ENCODE measurements at regions not wholly inside any gene's neighbourhood (a gene's known extent, or its start where the extent isn't known, plus 50 kb on each side); places are given as distances from the start of the nearest gene placed in this dataset.
A peak's percentile ranks its signal among the peaks of the same experiment; 100 is the strongest.

- Histone ChIP-seq H3K9ac (ENCODE audit: low read depth, low read length) (no peak overlapping the region), H2BK20ac (ENCODE audit: low read depth, low read length) (peak overlapping the region; percentile 87), H3K9me3 (ENCODE audit: control insufficient read depth, insufficient read depth, low read length) (no peaks in the 10 kb centered on the region), H2AFZ (replicated peaks; ENCODE audit: low read length, poor library complexity) (no peak overlapping the region), H2BK120ac (ENCODE audit: low read depth, low read length) (peak overlapping the region; percentile 90), H3K27ac (ENCODE audit: insufficient read depth, low read length) (peak overlapping the region; percentile 13), H2BK5ac (ENCODE audit: low read depth, low read length, poor library complexity, severe bottlenecking) (peak overlapping the region; percentile 97), H3K9me1 (ENCODE audit: insufficient read depth, low read length) (peaks cover 2% of the 10 kb centered on the region; the same call in 1 of the 2 replicates), H3K4me2 (ENCODE audit: low read depth, low read length) (peak overlapping the region; percentile 35; the same call in 1 of the 2 replicates), H4K91ac (ENCODE audit: insufficient read depth, low read depth, low read length) (no peak overlapping the region; the same call in 1 of the 2 replicates), H3K18ac (ENCODE audit: low read depth, low read length) (peak overlapping the region; percentile 92; the same call in 1 of the 2 replicates), H3K14ac (replicated peaks; ENCODE audit: low read depth, low read length) (peak overlapping the region; percentile 37; the same call in 1 of the 2 replicates), H3K4me1 (ENCODE audit: control insufficient read depth, insufficient read depth, low read length) (peaks cover 14% of the 10 kb centered on the region), H3K79me1 (ENCODE audit: low read depth in 1 of 2, low read length in 2 of 2) (no peaks in the 10 kb centered on the region), H2AK5ac (ENCODE audit: low read depth, low read length) (no peak overlapping the region), H4K8ac (ENCODE audit: low read depth in 2 of 2, low read length in 2 of 2) (peak overlapping the region; percentile 41 to 45; a peak in 2 of 4 replicates), H3K36me3 (ENCODE audit: control insufficient read depth, insufficient read depth, low read length) (no peaks in the 10 kb centered on the region), H2AK9ac (replicated peaks; ENCODE audit: low read depth, low read length, poor library complexity) (no peak overlapping the region), H2BK15ac (ENCODE audit: low read depth, low read length) (0 out of 3 replicates have a peak overlapping the region, but pooled peaks have one; percentile 43), H3K27me3 (ENCODE audit: control insufficient read depth, insufficient read depth, low read length) (no peaks in the 10 kb centered on the region), H3K56ac (ENCODE audit: extremely low read depth, insufficient read depth, low read length) (peak overlapping the region; percentile 4; the same call in 1 of the 2 replicates), H4K20me1 (ENCODE audit: insufficient read depth, low read length) (no peaks in the 10 kb centered on the region), H3K4me3 (ENCODE audit: insufficient read depth, low read depth, low read length) (no peak overlapping the region), H3K4ac (ENCODE audit: low read depth, low read length) (peak overlapping the region; percentile 87; the same call in 1 of the 2 replicates), H3K23ac (ENCODE audit: low read depth, low read length) (no peak overlapping the region; the same call in 1 of the 2 replicates), H4K5ac (ENCODE audit: low read depth, low read length) (peak overlapping the region; percentile 94; the same call in 1 of the 2 replicates)
- dilution Hi-C loops (cut with HindIII; ENCODE audit: low sequenced_read_pairs, unreplicated experiment) = no loop called here
- WGBS, 2 experiments (ENCODE audit: extremely low coverage in 2 of 2, insufficient read length in 1 of 2) = no CpG with 5 or more reads among the region's 2 CpGs
- DNase-seq (peak; percentile 58), ATAC-seq (ENCODE audit: low read depth) (no peak)
- intact Hi-C loops (cut with micrococcal nuclease) = no loop called here
- CTCF ChIA-PET = interaction anchor here (1.0 kb wide), 1 partner anchor 15 kb away, joined by 3 read pairs; no protein-coding TSS in a partner anchor
- POLR2A ChIA-PET (ENCODE audit: unreplicated experiment) = interaction anchor here (0.5 kb wide), 1 partner anchor 34 kb away, joined by 3 read pairs; no protein-coding TSS in a partner anchor
- no TSS peak for BruUV-seq (replicated peaks)
- in situ Hi-C loops (cut with MboI; ENCODE audit: low sequenced_read_pairs) = no loop called here
- TF ChIP-seq USF2 (IDR thresholded peaks at IDR 0.05; ENCODE audit: low read depth, low read length) (no peak), SMC3 (IDR thresholded peaks at IDR 0.05; ENCODE audit: low read depth, low read length) (no peak), POLR2A (IDR thresholded peaks at IDR 0.05; ENCODE audit: low read depth, low read length) (no peak), NFE2L2 (IDR thresholded peaks at IDR 0.05; ENCODE audit: low read depth, low read length) (no peak), MXI1 (IDR thresholded peaks at IDR 0.05; ENCODE audit: borderline replicate concordance, low read depth, low read length) (no peak), CHD1 (IDR thresholded peaks at IDR 0.05; ENCODE audit: low read depth, low read length) (no peak), BHLHE40 (IDR thresholded peaks at IDR 0.05; ENCODE audit: low read depth, low read length) (no peak), MAFK (IDR thresholded peaks at IDR 0.05; ENCODE audit: low read depth, low read length) (no peak)
Observed at GRCh38 chr2:21467910-21468309, 344.1 kb downstream of the TDRD15 start.

All from IMR-90 (cell line).